ENCODE measurements at regions not wholly inside any gene's neighbourhood (a gene's known extent, or its start where the extent isn't known, plus 50 kb on each side); places are given as distances from the start of the nearest gene placed in this dataset.
A peak's percentile ranks its signal among the peaks of the same experiment; 100 is the strongest.
"Not testable (repeated sequence)": the region's sequence is repeated elsewhere in the genome, so short reads cannot be mapped to it uniquely, and the experiment has no call there.

GRCh38 chr2:228522276-228522675, 340.8 kb upstream of the SPHKAP start:
- no peak for DNase-seq
- in situ Hi-C loops (cut with HindIII; ENCODE audit: low pct_ligation_motif_present, low pct_unique_long_range_greater_than_20kb, low sequenced_read_pairs) = no loop called here

GRCh38 chr2:228519561-228519960, 338.1 kb upstream of the SPHKAP start:
- DNase-seq = no peak
- in situ Hi-C loops (cut with HindIII; ENCODE audit: low pct_ligation_motif_present, low pct_unique_long_range_greater_than_20kb, low sequenced_read_pairs) = no loop called here

- in situ Hi-C loops (cut with HindIII; ENCODE audit: low pct_ligation_motif_present, low pct_unique_long_range_greater_than_20kb, low sequenced_read_pairs) = no loop called here
- DNase-seq = no peak
These were observed 334.5 kb upstream of the SPHKAP start for GRCh38 chr2:228516019-228516418.

GRCh38 chr2:228513480-228513879, 332.0 kb upstream of the SPHKAP start:
- in situ Hi-C loops (cut with HindIII; ENCODE audit: low pct_ligation_motif_present, low pct_unique_long_range_greater_than_20kb, low sequenced_read_pairs); DNase-seq: not testable (repeated sequence)

GRCh38 chr2:228509021-228509420, 327.5 kb upstream of the SPHKAP start:
- no peak for DNase-seq
- in situ Hi-C loops (cut with HindIII; ENCODE audit: low pct_ligation_motif_present, low pct_unique_long_range_greater_than_20kb, low sequenced_read_pairs) = no loop called here

- no peak for DNase-seq
- in situ Hi-C loops (cut with HindIII; ENCODE audit: low pct_ligation_motif_present, low pct_unique_long_range_greater_than_20kb, low sequenced_read_pairs) = no loop called here
These were observed 326.4 kb upstream of the SPHKAP start for GRCh38 chr2:228507870-228508269.

- in situ Hi-C loops (cut with HindIII; ENCODE audit: low pct_ligation_motif_present, low pct_unique_long_range_greater_than_20kb, low sequenced_read_pairs) = no loop called here
- DNase-seq = no peak
These were observed 325.8 kb upstream of the SPHKAP start for GRCh38 chr2:228507231-228507824.

GRCh38 chr2:228503731-228504130, 322.2 kb upstream of the SPHKAP start:
- DNase-seq = no peak
- in situ Hi-C loops (cut with HindIII; ENCODE audit: low pct_ligation_motif_present, low pct_unique_long_range_greater_than_20kb, low sequenced_read_pairs) = no loop called here

GRCh38 chr2:228493852-228494251, 312.4 kb upstream of the SPHKAP start:
- no peak for DNase-seq
- in situ Hi-C loops (cut with HindIII; ENCODE audit: low pct_ligation_motif_present, low pct_unique_long_range_greater_than_20kb, low sequenced_read_pairs) = no loop called here

- in situ Hi-C loops (cut with HindIII; ENCODE audit: low pct_ligation_motif_present, low pct_unique_long_range_greater_than_20kb, low sequenced_read_pairs) = no loop called here
- no peak for DNase-seq
These were observed 297.5 kb upstream of the SPHKAP start for GRCh38 chr2:228479014-228479413.

- DNase-seq = peak; percentile 66
- in situ Hi-C loops (cut with HindIII; ENCODE audit: low pct_ligation_motif_present, low pct_unique_long_range_greater_than_20kb, low sequenced_read_pairs) = no loop called here
These were observed 293.0 kb upstream of the SPHKAP start for GRCh38 chr2:228474466-228474865.

- DNase-seq = no peak
- in situ Hi-C loops (cut with HindIII; ENCODE audit: low pct_ligation_motif_present, low pct_unique_long_range_greater_than_20kb, low sequenced_read_pairs) = no loop called here
These were observed 288.2 kb upstream of the SPHKAP start for GRCh38 chr2:228469721-228470120.

- in situ Hi-C loops (cut with HindIII; ENCODE audit: low pct_ligation_motif_present, low pct_unique_long_range_greater_than_20kb, low sequenced_read_pairs) = no loop called here
- DNase-seq = no peak
These were observed 285.4 kb upstream of the SPHKAP start for GRCh38 chr2:228466851-228467250.

- DNase-seq = no peak
- in situ Hi-C loops (cut with HindIII; ENCODE audit: low pct_ligation_motif_present, low pct_unique_long_range_greater_than_20kb, low sequenced_read_pairs) = no loop called here
These were observed 283.9 kb upstream of the SPHKAP start for GRCh38 chr2:228465408-228465807.

GRCh38 chr2:228458364-228458763, 276.9 kb upstream of the SPHKAP start:
- no peak for DNase-seq
- in situ Hi-C loops (cut with HindIII; ENCODE audit: low pct_ligation_motif_present, low pct_unique_long_range_greater_than_20kb, low sequenced_read_pairs) = no loop called here

GRCh38 chr2:228447266-228447915, 265.9 kb upstream of the SPHKAP start:
- in situ Hi-C loops (cut with HindIII; ENCODE audit: low pct_ligation_motif_present, low pct_unique_long_range_greater_than_20kb, low sequenced_read_pairs) = no loop called here
- DNase-seq = no peak

- DNase-seq = no peak
These were observed 265.2 kb upstream of the SPHKAP start for GRCh38 chr2:228446734-228447133.

GRCh38 chr2:228444161-228444560, 262.7 kb upstream of the SPHKAP start:
- no peak for DNase-seq
- in situ Hi-C loops (cut with HindIII; ENCODE audit: low pct_ligation_motif_present, low pct_unique_long_range_greater_than_20kb, low sequenced_read_pairs) = no loop called here

More at GRCh38 chr2:228446734-228447133, 265.2 kb upstream of the SPHKAP start:
- in situ Hi-C loops (cut with HindIII; ENCODE audit: low pct_ligation_motif_present, low pct_unique_long_range_greater_than_20kb, low sequenced_read_pairs) = no loop called here

GRCh38 chr2:228433721-228434120, 252.2 kb upstream of the SPHKAP start:
- no peak for DNase-seq
- in situ Hi-C loops (cut with HindIII; ENCODE audit: low pct_ligation_motif_present, low pct_unique_long_range_greater_than_20kb, low sequenced_read_pairs) = no loop called here

- in situ Hi-C loops (cut with HindIII; ENCODE audit: low pct_ligation_motif_present, low pct_unique_long_range_greater_than_20kb, low sequenced_read_pairs) = no loop called here
- no peak for DNase-seq
These were observed 250.6 kb upstream of the SPHKAP start for GRCh38 chr2:228432116-228432515.
